SU-DHL-6 (cell line): ENCODE measurements at regions not wholly inside any gene's neighbourhood (a gene's known extent, or its start where the extent isn't known, plus 50 kb on each side); places are given as distances from the start of the nearest gene placed in this dataset.

Experiments used
- H2AFZ ChIP-seq: fragments of 200-600 bp; sonication (generic); 2 replicates; pipeline ENCODE4 v1.6.1; 2014; ENCODE audit warnings: low read depth, mild to moderate bottlenecking, moderate library complexity, mixed read lengths, antibody characterized with exemption, low read length; ENCODE audit not compliant: severe bottlenecking
- H3F3A ChIP-seq: fragments of 200-600 bp; shearing (Covaris generic); 2 replicates; pipeline ENCODE4 v1.6.0; 2016; ENCODE audit warnings: antibody characterized with exemption, mild to moderate bottlenecking; ENCODE audit not compliant: insufficient read depth
- H3K27ac ChIP-seq: fragments of 200-600 bp; sonication (generic); 2 replicates; pipeline ENCODE4 v1.5.1; 2016; ENCODE audit warnings: low read depth, mild to moderate bottlenecking, low read length, moderate library complexity, mixed read lengths
- H3K27me3 ChIP-seq: fragments of 200-600 bp; sonication (generic), shearing (Covaris generic); 2 replicates; pipeline ENCODE4 v1.6.0; 2014; ENCODE audit warnings: mild to moderate bottlenecking, low read length
- H3K36me3 ChIP-seq: fragments of 200-600 bp; sonication (generic); 2 replicates; pipeline ENCODE4 v1.6.1; 2014; ENCODE audit warnings: mild to moderate bottlenecking, low read length, mixed read lengths
- H3K4me2 ChIP-seq: fragments of 300-600, 200-600 bp; shearing (Covaris generic), sonication (generic); 2 replicates; pipeline ENCODE4 v1.6.0; 2014; ENCODE audit warnings: low read length, low read depth, mild to moderate bottlenecking; ENCODE audit not compliant: poor library complexity, severe bottlenecking
- H3K4me3 ChIP-seq: fragments of 200-600 bp; sonication (generic); 2 replicates; pipeline ENCODE4 v1.5.1; 2014; ENCODE audit warnings: antibody characterized with exemption, low read length, mild to moderate bottlenecking, mixed read lengths; ENCODE audit not compliant: insufficient read depth, poor library complexity, severe bottlenecking
- H3K79me2 ChIP-seq: fragments of 200-600 bp; sonication (generic); 2 replicates; pipeline ENCODE4 v1.6.1; 2014; ENCODE audit warnings: mild to moderate bottlenecking, low read length, moderate library complexity; ENCODE audit not compliant: insufficient read depth
- H3K9ac ChIP-seq: fragments of 200-600 bp; sonication (generic); 2 replicates; pipeline ENCODE4 v1.7.0; 2014; ENCODE audit warnings: mild to moderate bottlenecking, low read length
- H3K9me2 ChIP-seq: fragments of 200-600 bp; sonication (generic); replicated peaks from 2 replicates; pipeline ENCODE4 v1.6.1; 2014; ENCODE audit warnings: low read length; ENCODE audit not compliant: insufficient read depth
- H3K9me3 ChIP-seq: fragments of 200-600 bp; sonication (generic); 2 replicates; pipeline ENCODE4 v1.6.1; 2014; ENCODE audit warnings: low read length, mixed read lengths; ENCODE audit not compliant: insufficient read depth
- H4K20me1 ChIP-seq: fragments of 200-600 bp; sonication (generic); 2 replicates; pipeline ENCODE4 v1.6.1; 2014; ENCODE audit warnings: low read depth, mild to moderate bottlenecking, antibody characterized with exemption, low read length, moderate library complexity, mixed read lengths
- CTCF ChIP-seq: fragments of 200-600 bp; sonication (generic); IDR thresholded peaks from one replicate; pipeline ENCODE4 v1.5.1; 2017; ENCODE audit warnings: antibody characterized with exemption, mild to moderate bottlenecking, low read length, moderate library complexity; ENCODE audit not compliant: insufficient read depth, poor library complexity, severe bottlenecking
- EZH2phosphoT487 ChIP-seq: fragments of 200-600 bp; sonication (generic), shearing (Covaris generic); conservative IDR thresholded peaks from 2 replicates; pipeline ENCODE4 v1.6.1; 2018; ENCODE audit warnings: mild to moderate bottlenecking, antibody characterized with exemption, low read length, moderate library complexity, mixed read lengths

GRCh38 chr17:83146347-83146746 is 66.9 kb downstream of the METRNL start:
- Histone ChIP-seq H3K9ac (no peak overlapping the region), H3K36me3 (no peaks in the 10 kb centered on the region), H3K9me2 (no peaks in the 10 kb centered on the region), H2AFZ (no peak overlapping the region), H3K4me3 (no peak overlapping the region), H3K27ac (no peak overlapping the region), H3K79me2 (no peaks in the 10 kb centered on the region), H3K9me3 (peaks cover 3% of the 10 kb centered on the region; the same call in 1 of the 2 replicates), H3K27me3 (no peaks in the 10 kb centered on the region; the same call in 1 of the 2 replicates), H3K4me2 (no peak overlapping the region), H3F3A (no peaks in the 10 kb centered on the region), H4K20me1 (no peaks in the 10 kb centered on the region)
- TF ChIP-seq EZH2phosphoT487: no peak
- TF ChIP-seq CTCF: no peak

- 0 out of 2 replicates have a peak, but pooled peaks cover 3% of the 10 kb centered on the region for H3K9me3 ChIP-seq
- no peaks in the 10 kb centered on the region for H3K9me2 ChIP-seq
- H3K9ac ChIP-seq: no peak overlapping the region
- no peak overlapping the region for H3K27ac ChIP-seq
- H2AFZ ChIP-seq: no peak overlapping the region
- H3K27me3 ChIP-seq: no peaks in the 10 kb centered on the region
- H3K36me3 ChIP-seq: no peaks in the 10 kb centered on the region
- H3K79me2 ChIP-seq: no peaks in the 10 kb centered on the region
- H4K20me1 ChIP-seq: no peaks in the 10 kb centered on the region
- TF ChIP-seq CTCF (no peak), EZH2phosphoT487 (no peak)
- H3F3A ChIP-seq: no peaks in the 10 kb centered on the region
- no peak overlapping the region for H3K4me2 ChIP-seq
- no peak overlapping the region for H3K4me3 ChIP-seq
Measured at GRCh38 chr17:83147280-83147679, 67.9 kb downstream of the METRNL start.

- Histone ChIP-seq H3K27me3 (no peaks in the 10 kb centered on the region), H3K36me3 (no peaks in the 10 kb centered on the region), H3K79me2 (no peaks in the 10 kb centered on the region), H3K27ac (no peak overlapping the region), H2AFZ (no peak overlapping the region), H3K4me3 (no peak overlapping the region), H3K9me2 (no peaks in the 10 kb centered on the region), H4K20me1 (no peaks in the 10 kb centered on the region), H3K9ac (no peak overlapping the region), H3K4me2 (no peak overlapping the region), H3F3A (no peaks in the 10 kb centered on the region), H3K9me3 (0 out of 2 replicates have a peak, but pooled peaks cover 3% of the 10 kb centered on the region)
- no peak for TF ChIP-seq EZH2phosphoT487
- no peak for TF ChIP-seq CTCF
Measured at GRCh38 chr17:83148317-83149028, 69.1 kb downstream of the METRNL start.
